A549 (cell line): ENCODE measurements at regions not wholly inside any gene's neighbourhood (a gene's known extent, or its start where the extent isn't known, plus 50 kb on each side); places are given as distances from the start of the nearest gene placed in this dataset.

Experiments
- ATAC-seq, 2 experiments: fragments of 200-7000 bp in 1 of 2; fragments of >200 bp in 1 of 2; cut with Nextera tagmentation in 1 of 2; cut with Tn5 transposase in 1 of 2; 3 replicates each; pipeline versions ENCODE4 v1.8.0 to v1.9.1; 2018 to 2020; ENCODE audit warnings: mild to moderate bottlenecking in 1 of 2, moderate library complexity in 1 of 2
- CTCF ChIA-PET: fragments of 300-600 bp; sonication (Branson Sonifier 250); formaldehyde crosslinking; extraction: SDS; loops from one replicate; lab custom pipeline; 2021; ENCODE audit warnings: antibody characterized with exemption, inconsistent platforms; lab: Yijun Ruan, JAX
- POLR2A ChIA-PET: fragments of 350-600 bp; formaldehyde crosslinking; extraction: SDS; loops from one replicate; lab custom pipeline; 2021; ENCODE audit warnings: antibody characterized with exemption, inconsistent platforms; lab: Yijun Ruan, JAX
- DNase-seq, 2 experiments: peaks; one replicate each; pipeline versions ENCODE4 v3.0.0 to v3.0.0-alpha.2; 2011 to 2016; ENCODE audit warnings: low read depth in 1 of 2, low spot score in 1 of 2
- FAIRE-seq: peaks from 2 replicates; lab custom pipeline; 2011; peaks lifted over from hg19 to GRCh38; lab: Jason Lieb, UNC
- H3K27ac ChIP-seq, 2 experiments: fragments of >200 bp; sonication (Bioruptor Twin); formaldehyde crosslinking; 3 replicates each; pipeline ENCODE4 v1.5.1; 2016 to 2017
- H3K4me1 ChIP-seq: fragments of >200 bp; sonication (Bioruptor Twin); formaldehyde crosslinking; 3 replicates; pipeline ENCODE4 v1.6.1; 2016
- H3K4me2 ChIP-seq: fragments of >200 bp; sonication (Bioruptor Twin); formaldehyde crosslinking; 3 replicates; pipeline ENCODE4 v1.6.1; 2016
- H3K4me3 ChIP-seq: fragments of >200 bp; sonication (Bioruptor Twin); formaldehyde crosslinking; 3 replicates; pipeline ENCODE4 v1.5.1; 2016
- H3K9me3 ChIP-seq: fragments of >200 bp; sonication (Bioruptor Twin); formaldehyde crosslinking; 3 replicates; pipeline ENCODE4 v1.6.1; 2016
- CHD2 ChIP-seq: fragments of 150-350 bp; IDR thresholded peaks from 2 replicates; pipeline ENCODE4 v1.6.1; 2014; ENCODE audit warnings: low read length; ENCODE audit not compliant: partially characterized antibody
- CHD4 ChIP-seq: fragments of 200-600 bp; sonication (generic); IDR thresholded peaks from 2 replicates; pipeline ENCODE4 v1.6.1; 2016; ENCODE audit warnings: antibody characterized with exemption, mild to moderate bottlenecking, borderline replicate concordance
- CTCF ChIP-seq: fragments of >200 bp; sonication (Bioruptor Twin); formaldehyde crosslinking; IDR thresholded peaks from 3 replicates; pipeline ENCODE4 v1.5.1; 2016
- E2F6 ChIP-seq: IDR thresholded peaks from 2 replicates; pipeline ENCODE4 v1.6.1; 2012; ENCODE audit warnings: low read depth, borderline replicate concordance
- EHF ChIP-seq: fragments of 250-450 bp; sonication (Bioruptor Pico); IDR thresholded peaks from 2 replicates; pipeline ENCODE4 v1.5.0; 2020; ENCODE audit warnings: mild to moderate bottlenecking
- ESRRA ChIP-seq: fragments of 150-350 bp; IDR thresholded peaks from 2 replicates; pipeline ENCODE4 v1.6.1; 2014; ENCODE audit warnings: mild to moderate bottlenecking, low read length, borderline replicate concordance
- FOSB ChIP-seq: fragments of 250-450 bp; sonication (Bioruptor Pico); IDR thresholded peaks from 2 replicates; pipeline ENCODE4 v1.5.0; 2020; ENCODE audit warnings: mild to moderate bottlenecking, moderate library complexity
- FOXS1 ChIP-seq: fragments of 250-450 bp; sonication (Bioruptor Pico); IDR thresholded peaks from 2 replicates; pipeline ENCODE4 v1.5.0; 2020; ENCODE audit warnings: mild to moderate bottlenecking, moderate library complexity
- GATA3 ChIP-seq: IDR thresholded peaks from 2 replicates; pipeline ENCODE4 v1.6.1; 2012; ENCODE audit warnings: borderline replicate concordance
- HES2 ChIP-seq: fragments of >200 bp; sonication (Bioruptor Twin); formaldehyde crosslinking; IDR thresholded peaks from 2 replicates; pipeline ENCODE4 v1.6.1; 2016
- HOXA7 ChIP-seq: fragments of 250-450 bp; sonication (Bioruptor Pico); IDR thresholded peaks from 2 replicates; pipeline ENCODE4 v1.5.0; 2020; ENCODE audit warnings: mild to moderate bottlenecking, moderate library complexity
- HOXB13 ChIP-seq: fragments of 250-450 bp; sonication (Bioruptor Pico); IDR thresholded peaks from 2 replicates; pipeline ENCODE4 v1.5.0; 2020; ENCODE audit warnings: low read depth, mild to moderate bottlenecking, moderate library complexity
- KDM1A ChIP-seq: fragments of 200-600 bp; sonication (generic); IDR thresholded peaks from 2 replicates; pipeline ENCODE4 v1.6.1; 2016; ENCODE audit warnings: low read depth, mild to moderate bottlenecking
- KDM5A ChIP-seq: fragments of 200-600 bp; sonication (generic); IDR thresholded peaks from 2 replicates; pipeline ENCODE4 v1.6.1; 2016; ENCODE audit warnings: antibody characterized with exemption, mild to moderate bottlenecking
- MAFK ChIP-seq: fragments of 450-650 bp; IDR thresholded peaks from 2 replicates; pipeline ENCODE4 v1.6.1; 2014; ENCODE audit not compliant: partially characterized antibody
- MYC ChIP-seq: IDR thresholded peaks from 2 replicates; pipeline ENCODE4 v1.6.1; 2012; ENCODE audit warnings: mild to moderate bottlenecking, inconsistent platforms, low read length, improper control_type of control experiment, borderline replicate concordance
- NPAS2 ChIP-seq: fragments of 250-450 bp; sonication (Bioruptor Pico); IDR thresholded peaks from 2 replicates; pipeline ENCODE4 v1.8.0; 2022; ENCODE audit warnings: mild to moderate bottlenecking, moderate library complexity, borderline replicate concordance
- NR3C1 ChIP-seq: fragments of >200 bp; sonication (Bioruptor Twin); formaldehyde crosslinking; IDR thresholded peaks from 3 replicates; pipeline ENCODE4 v1.6.1; 2017
- PBX3 ChIP-seq: IDR thresholded peaks from 2 replicates; pipeline ENCODE4 v1.6.1; 2012
- RAD21 ChIP-seq, 2 experiments: fragments of >200 bp in 1 of 2; sonication (Bioruptor Twin) in 1 of 2; formaldehyde crosslinking in 1 of 2; IDR thresholded peaks in 1 of 2; conservative IDR thresholded peaks in 1 of 2; 2 replicates in 1 of 2; 3 replicates in 1 of 2; pipeline ENCODE4 v1.6.1; 2012 to 2018; ENCODE audit warnings: inconsistent platforms in 1 of 2
- RARB ChIP-seq: fragments of 250-450 bp; sonication (Bioruptor Pico); IDR thresholded peaks from 2 replicates; pipeline ENCODE4 v1.8.0; 2021; ENCODE audit warnings: mild to moderate bottlenecking, moderate library complexity
- RCOR1 ChIP-seq: fragments of 150-350 bp; IDR thresholded peaks from 2 replicates; pipeline ENCODE4 v1.6.1; 2014; ENCODE audit warnings: antibody characterized with exemption, low read length, low read depth
- RFX5 ChIP-seq: fragments of 450-650 bp; IDR thresholded peaks from 2 replicates; pipeline ENCODE4 v1.7.1; 2014; ENCODE audit warnings: antibody characterized with exemption, mild to moderate bottlenecking, moderate library complexity
- RNF2 ChIP-seq: fragments of 200-600 bp; sonication (generic); IDR thresholded peaks from 2 replicates; pipeline ENCODE4 v1.6.1; 2016; ENCODE audit warnings: low read depth, mild to moderate bottlenecking, antibody characterized with exemption, moderate library complexity, borderline replicate concordance
- SMC3 ChIP-seq: fragments of >200 bp; sonication (Bioruptor Twin); formaldehyde crosslinking; IDR thresholded peaks from 3 replicates; pipeline ENCODE4 v1.6.1; 2018; ENCODE audit warnings: inconsistent platforms
- SREBF2 ChIP-seq: fragments of 450-650 bp; IDR thresholded peaks from 2 replicates; pipeline ENCODE4 v1.6.1; 2014; ENCODE audit warnings: mild to moderate bottlenecking, moderate library complexity
- TFCP2L1 ChIP-seq: fragments of 250-450 bp; sonication (Bioruptor Pico); IDR thresholded peaks from 2 replicates; pipeline ENCODE4 v1.5.0; 2021; ENCODE audit warnings: mild to moderate bottlenecking
- ZFP36 ChIP-seq: fragments of 450-650 bp; IDR thresholded peaks from 2 replicates; pipeline ENCODE4 v1.6.1; 2014; ENCODE audit warnings: borderline replicate concordance; ENCODE audit not compliant: partially characterized antibody
- WGBS: methylation state at CpG from one replicate; pipeline ENCODE4 v1.1.6; 2017; ENCODE audit errors: missing lambda C conversion rate; 5-methylcytosine and 5-hydroxymethylcytosine counted together

GRCh38 chr1:118338936-118339335, 153.9 kb upstream of the SPAG17 start:
- H3K4me1 ChIP-seq: no peaks in the 10 kb centered on the region
- WGBS: 0% methylated on average over 3 of the region's 3 CpGs
- no peaks in the 10 kb centered on the region for H3K9me3 ChIP-seq
- ChIA-PET POLR2A (no interaction called here), CTCF (no interaction called here)
- TF ChIP-seq EHF (no peak), E2F6 (no peak), NPAS2 (CRISPR knock-in tag) (no peak), RCOR1 (no peak), KDM5A (no peak), RAD21 (conservative IDR thresholded peaks at IDR 0.05 in 1 of 2, IDR thresholded peaks at IDR 0.05 in 1 of 2) (no peak), TFCP2L1 (CRISPR knock-in tag) (no peak)
- TF ChIP-seq, all 56 proteins: peak for 0
- DNase-seq: no peak
- Histone ChIP-seq H3K4me3 (no peak overlapping the region), H3K27ac (no peak overlapping the region), H3K4me2 (no peak overlapping the region)
- no peak for ATAC-seq
- FAIRE-seq: no peak

GRCh38 chr1:118337346-118337745, 152.3 kb upstream of the SPAG17 start:
- no peak for ATAC-seq
- DNase-seq: no peak
- FAIRE-seq: no peak

GRCh38 chr1:118335331-118335732, 150.3 kb upstream of the SPAG17 start:
- ChIA-PET POLR2A (no interaction called here), CTCF (no interaction called here)
- Histone ChIP-seq H3K27ac (no peak overlapping the region), H3K9me3 (no peaks in the 10 kb centered on the region), H3K4me1 (no peaks in the 10 kb centered on the region), H3K4me2 (no peak overlapping the region), H3K4me3 (no peak overlapping the region)
- FAIRE-seq (no peak), ATAC-seq (no peak), DNase-seq (no peak)
- WGBS: 19% methylated on average over 2 of the region's 2 CpGs
- TF ChIP-seq GATA3: no peak
- no peak for TF ChIP-seq ESRRA
- no peak for TF ChIP-seq RFX5

More at GRCh38 chr1:118337346-118337745, 152.3 kb upstream of the SPAG17 start:
- no peak overlapping the region for H3K4me2 ChIP-seq
- no peak overlapping the region for H3K27ac ChIP-seq
- no peaks in the 10 kb centered on the region for H3K9me3 ChIP-seq
- ChIA-PET POLR2A (no interaction called here), CTCF (no interaction called here)
- TF ChIP-seq CHD4 (no peak), CHD2 (no peak), SREBF2 (no peak)
- no peak overlapping the region for H3K4me3 ChIP-seq
- no peaks in the 10 kb centered on the region for H3K4me1 ChIP-seq

GRCh38 chr1:118334506-118334905, 149.5 kb upstream of the SPAG17 start:
- FAIRE-seq (no peak), ATAC-seq (no peak), DNase-seq (no peak)
- H3K4me2 ChIP-seq: no peak overlapping the region
- no peak overlapping the region for H3K27ac ChIP-seq
- H3K4me3 ChIP-seq: no peak overlapping the region
- no peaks in the 10 kb centered on the region for H3K9me3 ChIP-seq
- TF ChIP-seq RCOR1 (no peak), PBX3 (no peak), RNF2 (no peak), MAFK (no peak), MYC (no peak), FOSB (no peak), HOXB13 (no peak), HES2 (no peak), CTCF (no peak), NR3C1 (no peak), ESRRA (no peak), RARB (CRISPR knock-in tag) (no peak), FOXS1 (no peak), RAD21 (conservative IDR thresholded peaks at IDR 0.05 in 1 of 2, IDR thresholded peaks at IDR 0.05 in 1 of 2) (no peak), ZFP36 (no peak), HOXA7 (CRISPR knock-in tag) (no peak), SMC3 (no peak), KDM1A (no peak)
- no peaks in the 10 kb centered on the region for H3K4me1 ChIP-seq
- ChIA-PET CTCF (no interaction called here), POLR2A (no interaction called here)
- WGBS: 47% methylated on average over 1 of the region's 1 CpG
